H1 (cell line): ENCODE measurements at regions not wholly inside any gene's neighbourhood (a gene's known extent, or its start where the extent isn't known, plus 50 kb on each side); places are given as distances from the start of the nearest gene placed in this dataset.

Source experiments
- ATF2 ChIP-seq: IDR thresholded peaks from 2 replicates; pipeline ENCODE4 v1.6.1; 2012; ENCODE audit warnings: low read length, inconsistent platforms
- NRF1 ChIP-seq: IDR thresholded peaks from 2 replicates; pipeline ENCODE4 v1.6.1; 2011; ENCODE audit warnings: mild to moderate bottlenecking, low read depth, low read length, improper control_type of control experiment

GRCh38 chr5:60365001-60365400 lies 335.0 kb downstream of the DEPDC1B start (continued):
- TF ChIP-seq ATF2, result no peak
- no peak for TF ChIP-seq NRF1
- TF ChIP-seq, all 59 proteins: peak for 0
